Stomach (tissue), 4 donors: ENCODE measurements at regions not wholly inside any gene's neighbourhood (a gene's known extent, or its start where the extent isn't known, plus 50 kb on each side); places are given as distances from the start of the nearest gene placed in this dataset.

Experiments used
- CTCF ChIP-seq, 7 experiments: fragments of 450-650 bp in 4 of 7; fragments of 200-600 bp in 3 of 7; sonication (generic) in 3 of 7; IDR thresholded peaks; one replicate each; pipeline ENCODE4 v1.5.1; 2016 to 2019; ENCODE audit warnings: antibody characterized with exemption in 7 of 7, control low read depth in 2 of 7, mild to moderate bottlenecking in 1 of 7
- EP300 ChIP-seq: sonication (generic); formaldehyde crosslinking; IDR thresholded peaks from one replicate; pipeline ENCODE4 v1.6.1; 2017; ENCODE audit warnings: antibody characterized with exemption
- POLR2A ChIP-seq, 4 donors: fragments of 450-650 bp; IDR thresholded peaks; one replicate each; pipeline ENCODE4 v1.6.1; 2016; ENCODE audit warnings: antibody characterized with exemption in 4 of 4, control low read depth in 2 of 4, mild to moderate bottlenecking in 1 of 4, moderate library complexity in 1 of 4
- POLR2AphosphoS5 ChIP-seq, 3 donors: sonication (generic); formaldehyde crosslinking; IDR thresholded peaks; one replicate each; pipeline ENCODE4 v1.6.1; 2016; ENCODE audit warnings: antibody characterized with exemption in 3 of 3

- TF ChIP-seq POLR2A (IDR thresholded peaks at IDR 0.05) (no peak), EP300 (no peak), CTCF (IDR thresholded peaks at IDR 0.05) (no peak), POLR2AphosphoS5 (IDR thresholded peaks at IDR 0.05) (no peak)
These were observed 214.6 kb downstream of the URI1 start for GRCh38 chr19:30156646-30157045.
